ENCODE measurements at regions not wholly inside any gene's neighbourhood (a gene's known extent, or its start where the extent isn't known, plus 50 kb on each side); places are given as distances from the start of the nearest gene placed in this dataset.

GRCh38 chr20:2240835-2241234, 55.0 kb upstream of the TGM3 start:
- H2AFZ ChIP-seq (ENCODE audit: low read length): no peak overlapping the region
- H4K20me1 ChIP-seq (ENCODE audit: insufficient read depth, low read length): no peaks in the 10 kb centered on the region
- intact Hi-C loops (cut with micrococcal nuclease; ENCODE audit: unreplicated experiment): no loop called here
- TF ChIP-seq THYN1 (CRISPR knock-in tag; IDR thresholded peaks at IDR 0.05; ENCODE audit: borderline replicate concordance, low read depth): no peak
- no peak for TF ChIP-seq NFE2L2 (IDR thresholded peaks at IDR 0.05; ENCODE audit: low read length)
- no peak for TF ChIP-seq ZNF282 (IDR thresholded peaks at IDR 0.05; ENCODE audit: partially characterized antibody)
- TF ChIP-seq ZNF335 (CRISPR knock-in tag; IDR thresholded peaks at IDR 0.05): no peak
- TF ChIP-seq HNRNPK (IDR thresholded peaks at IDR 0.05; ENCODE audit: low read depth, low read length, poor library complexity, severe bottlenecking): peak; percentile 45
- no peak overlapping the region for H3K9ac ChIP-seq (ENCODE audit: insufficient read depth, low read depth, low read length)
- in situ Hi-C loops (cut with HindIII; ENCODE audit: extremely low pct_ligation_motif_present, low pct_unique_long_range_greater_than_20kb): no loop called here
- H3K79me2 ChIP-seq (ENCODE audit: insufficient read depth, low read length): no peaks in the 10 kb centered on the region
- POLR2A ChIA-PET: no interaction called here
- 0 out of 5 replicates have a peak, but pooled peaks cover 0 to 10% of the 10 kb centered on the region in 2 experiments for H3K27me3 ChIP-seq (ENCODE audit: control insufficient read depth in 1 of 2, insufficient read depth in 2 of 2, low read length in 2 of 2)
- DNase-seq (ENCODE audit: low spot score) (no peak), ATAC-seq (no peak), FAIRE-seq (no peak)
- no peak overlapping the region for H3K27ac ChIP-seq (ENCODE audit: extremely low read length, insufficient read depth, low read length)
- no peaks in the 10 kb centered on the region for H3K9me3 ChIP-seq (ENCODE audit: low read length)
- CTCF ChIA-PET (ENCODE audit: low intra/inter-chr PET ratio, low total read pairs): no interaction called here
- no TSS peak for BruUV-seq (replicated peaks)
- H3K4me1 ChIP-seq (ENCODE audit: insufficient read depth, low read length): no peaks in the 10 kb centered on the region
- WGBS (ENCODE audit: low lambda C conversion rate): 68% methylated on average over 3 of the region's 4 CpGs
- no peaks in the 10 kb centered on the region for H3K36me3 ChIP-seq (replicated peaks in 1 of 2; ENCODE audit: control insufficient read depth in 1 of 2, insufficient read depth in 2 of 2, low read length in 2 of 2)
- no peak overlapping the region for H3K4me2 ChIP-seq (ENCODE audit: low read depth, low read length)
- H3K4me3 ChIP-seq (replicated peaks in 1 of 3; ENCODE audit: insufficient read depth in 1 of 3, low read depth in 2 of 3, low read length in 3 of 3): no peak overlapping the region

GRCh38 chr20:2242678-2243077, 53.1 kb upstream of the TGM3 start:
- POLR2A ChIA-PET: no interaction called here
- FAIRE-seq (no peak), ATAC-seq (no peak), DNase-seq (ENCODE audit: low spot score) (no peak)
- intact Hi-C loops (cut with micrococcal nuclease; ENCODE audit: unreplicated experiment) (no loop called here), in situ Hi-C loops (cut with HindIII; ENCODE audit: extremely low pct_ligation_motif_present, low pct_unique_long_range_greater_than_20kb) (no loop called here)
- Histone ChIP-seq H3K9ac (ENCODE audit: insufficient read depth, low read depth, low read length) (no peak overlapping the region), H3K4me1 (ENCODE audit: insufficient read depth, low read length) (no peaks in the 10 kb centered on the region), H3K79me2 (ENCODE audit: insufficient read depth, low read length) (no peaks in the 10 kb centered on the region), H3K4me2 (ENCODE audit: low read depth, low read length) (no peak overlapping the region), H3K27ac (ENCODE audit: extremely low read length, insufficient read depth, low read length) (no peak overlapping the region), H4K20me1 (ENCODE audit: insufficient read depth, low read length) (no peaks in the 10 kb centered on the region), H3K27me3 (ENCODE audit: control insufficient read depth in 1 of 2, insufficient read depth in 2 of 2, low read length in 2 of 2) (0 out of 5 replicates have a peak, but pooled peaks cover 0 to 5% of the 10 kb centered on the region in 2 experiments), H2AFZ (ENCODE audit: low read length) (no peak overlapping the region), H3K4me3 (replicated peaks in 1 of 3; ENCODE audit: insufficient read depth in 1 of 3, low read depth in 2 of 3, low read length in 3 of 3) (no peak overlapping the region), H3K9me3 (ENCODE audit: low read length) (no peaks in the 10 kb centered on the region), H3K36me3 (replicated peaks in 1 of 2; ENCODE audit: control insufficient read depth in 1 of 2, insufficient read depth in 2 of 2, low read length in 2 of 2) (no peaks in the 10 kb centered on the region)
- CTCF ChIA-PET (ENCODE audit: low intra/inter-chr PET ratio, low total read pairs): no interaction called here
- BruUV-seq (replicated peaks): no TSS peak
- WGBS (ENCODE audit: low lambda C conversion rate): 15% methylated on average over 2 of the region's 2 CpGs
- TF ChIP-seq SP2 (CRISPR knock-in tag; IDR thresholded peaks at IDR 0.05) (no peak), MYNN (CRISPR knock-in tag; IDR thresholded peaks at IDR 0.05; ENCODE audit: low read depth) (no peak), ARID2 (CRISPR knock-in tag; IDR thresholded peaks at IDR 0.05; ENCODE audit: borderline replicate concordance) (no peak), PRDM10 (CRISPR knock-in tag; IDR thresholded peaks at IDR 0.05; ENCODE audit: low read depth) (no peak), ZNF724P (CRISPR knock-in tag; IDR thresholded peaks at IDR 0.05; ENCODE audit: borderline replicate concordance) (no peak), CEBPZ (IDR thresholded peaks at IDR 0.05; ENCODE audit: low read length) (no peak)

All from HepG2 (cell line).